HCT116 (cell line): ENCODE measurements at regions not wholly inside any gene's neighbourhood (a gene's known extent, or its start where the extent isn't known, plus 50 kb on each side); places are given as distances from the start of the nearest gene placed in this dataset.

Source experiments
- ATAC-seq: fragments of 200-7000 bp; cut with Tn5 transposase; 2 replicates; pipeline ENCODE4 v1.9.1; 2020; ENCODE audit warnings: mild to moderate bottlenecking, moderate library complexity
- BruUV-seq: library from RNA; stranded (reverse); fragments of 400-500 nt; replicated peaks from 2 replicates; lab custom pipeline; 2021; lab: Mats Ljungman, UMichigan
- CTCF ChIA-PET: fragments of 300-600 bp; sonication (Branson Sonifier 250); formaldehyde crosslinking; loops from one replicate; lab custom pipeline; 2021; ENCODE audit warnings: antibody characterized with exemption; lab: Charles Lee
- POLR2A ChIA-PET: fragments of 300-600, 350-600 bp; sonication (Branson Sonifier 250); formaldehyde crosslinking; loops from one replicate; lab custom pipeline; 2021; ENCODE audit warnings: antibody characterized with exemption; lab: Charles Lee
- RAD21 ChIA-PET, 2 experiments: fragments of 300-600 bp; sonication (Branson Sonifier 250); formaldehyde crosslinking; loops; one replicate each; lab custom pipeline; 2023; ENCODE audit warnings: low total read pairs in 2 of 2; ENCODE audit not compliant: uncharacterized antibody in 2 of 2, unreplicated experiment in 2 of 2, low non-redundant PET in 1 of 2; lab: Charles Lee
- DNase-seq: peaks from one replicate; pipeline ENCODE4 v3.0.0-alpha.2; 2010; ENCODE audit warnings: low read depth, low spot score
- H2AFZ ChIP-seq: fragments of 200-600 bp; shearing (Covaris generic), sonication (generic); 2 replicates; pipeline ENCODE4 v1.6.1; 2017; ENCODE audit warnings: low read depth, mixed run types, mixed read lengths, antibody characterized with exemption, low read length; ENCODE audit not compliant: poor library complexity, severe bottlenecking
- H3K27ac ChIP-seq: 2 replicates; pipeline ENCODE4 v1.5.1; 2012; ENCODE audit warnings: low read depth, low read length
- H3K27me3 ChIP-seq: fragments of 200-600 bp; sonication (generic); 2 replicates; pipeline ENCODE4 v1.6.1; 2016; ENCODE audit warnings: mixed run types, low read length, mixed read lengths; ENCODE audit not compliant: insufficient read depth
- H3K36me3 ChIP-seq, 2 experiments: fragments of 200-500 bp in 1 of 2; fragments of 200-600 bp in 1 of 2; sonication (Bioruptor generic) in 1 of 2; sonication (generic) in 1 of 2; 2 replicates each; pipeline versions ENCODE4 v1.5.1 to v1.6.1; 2014 to 2016; ENCODE audit warnings: low read length in 2 of 2, inconsistent platforms in 1 of 2, mixed read lengths in 1 of 2, mixed run types in 1 of 2; ENCODE audit not compliant: insufficient read depth in 2 of 2, control insufficient read depth in 1 of 2
- H3K4me1 ChIP-seq, 2 experiments: fragments of 200-600 bp in 1 of 2; sonication (generic) in 1 of 2; 2 replicates each; pipeline versions ENCODE4 v1.5.1 to v1.6.1; 2012 to 2017; ENCODE audit warnings: low read length in 2 of 2, inconsistent platforms in 1 of 2, mild to moderate bottlenecking in 1 of 2, mixed read lengths in 1 of 2, mixed run types in 1 of 2, moderate library complexity in 1 of 2; ENCODE audit not compliant: insufficient read depth in 2 of 2, control insufficient read depth in 1 of 2
- H3K4me2 ChIP-seq: fragments of 200-600 bp; sonication (generic); 2 replicates; pipeline ENCODE4 v1.6.1; 2017; ENCODE audit warnings: mixed run types, low read length, mixed read lengths
- H3K4me3 ChIP-seq, 2 experiments: fragments of 200-600 bp in 1 of 2; sonication (generic) in 1 of 2; replicated peaks in 1 of 2; 2 replicates each; pipeline ENCODE4 v1.5.1; 2011 to 2016; ENCODE audit warnings: low read length in 2 of 2, control low read depth in 1 of 2, low read depth in 1 of 2, mild to moderate bottlenecking in 1 of 2, mixed read lengths in 1 of 2, mixed run types in 1 of 2
- H3K79me2 ChIP-seq: fragments of 200-600 bp; sonication (generic); 2 replicates; pipeline ENCODE4 v1.6.1; 2017; ENCODE audit warnings: mild to moderate bottlenecking, mixed run types, low read length, moderate library complexity, mixed read lengths; ENCODE audit not compliant: insufficient read depth
- H3K9ac ChIP-seq: fragments of 200-600 bp; sonication (generic); 2 replicates; pipeline ENCODE4 v1.6.1; 2016; ENCODE audit warnings: low read length, mixed read lengths
- H3K9me2 ChIP-seq: fragments of 200-600 bp; sonication (generic), shearing (Covaris generic); 2 replicates; pipeline ENCODE4 v1.6.1; 2017; ENCODE audit warnings: mixed run types, mild to moderate bottlenecking, moderate library complexity; ENCODE audit not compliant: insufficient read depth
- H3K9me3 ChIP-seq, 2 experiments: fragments of 200-500 bp in 1 of 2; fragments of 200-600 bp in 1 of 2; sonication (Bioruptor generic) in 1 of 2; sonication (generic) in 1 of 2; 2 replicates each; pipeline ENCODE4 v1.6.1; 2014 to 2017; ENCODE audit warnings: low read length in 2 of 2, mixed read lengths in 2 of 2, inconsistent platforms in 1 of 2, low read depth in 1 of 2, mild to moderate bottlenecking in 1 of 2, mixed run types in 1 of 2, moderate library complexity in 1 of 2; ENCODE audit not compliant: control insufficient read depth in 1 of 2, insufficient read depth in 1 of 2
- H4K20me1 ChIP-seq: fragments of 200-600 bp; sonication (generic), shearing (Covaris generic); 2 replicates; pipeline ENCODE4 v1.6.1; 2017; ENCODE audit warnings: mixed run types, mild to moderate bottlenecking, moderate library complexity; ENCODE audit not compliant: insufficient read depth
- EGR1 ChIP-seq: IDR thresholded peaks from 2 replicates; pipeline ENCODE4 v1.6.1; 2012; ENCODE audit warnings: low read depth
- EZH2 ChIP-seq: fragments of 200-600 bp; sonication (generic); IDR thresholded peaks from 2 replicates; pipeline ENCODE4 v1.6.1; 2017; ENCODE audit warnings: antibody characterized with exemption, mixed run types
- REST ChIP-seq: IDR thresholded peaks from 2 replicates; pipeline ENCODE4 v1.6.1; 2012; ENCODE audit warnings: low read depth
- SP1 ChIP-seq: IDR thresholded peaks from 2 replicates; pipeline ENCODE4 v1.6.1; 2012; ENCODE audit warnings: low read depth
- intact Hi-C: fragments of 100-400 bp; cut with micrococcal nuclease; formaldehyde crosslinking; loops from 2 replicates; pipeline ENCODE4 v1.10.0; 2022

- intact Hi-C loops: no loop called here
- Histone ChIP-seq H3K27me3 (no peaks in the 10 kb centered on the region), H3K36me3 (no peaks in the 10 kb centered on the region), H3K4me3 (no peak overlapping the region), H3K4me1 (no peaks in the 10 kb centered on the region), H3K4me2 (no peak overlapping the region), H2AFZ (no peak overlapping the region), H3K9me3 (peaks cover 6 to 16% of the 10 kb centered on the region in 2 experiments; a peak in 2 of 4 replicates)
- ATAC-seq (no peak), DNase-seq (no peak)
- ChIA-PET RAD21 (no interaction called here), CTCF (no interaction called here), POLR2A (no interaction called here)
- no TSS peak for BruUV-seq
- TF ChIP-seq EZH2 (no peak), EGR1 (no peak), SP1 (no peak), REST (no peak)
- TF ChIP-seq, all 23 proteins: peak for 0
- no peaks in the 10 kb centered on the region for H3K79me2 ChIP-seq
- no peaks in the 10 kb centered on the region for H4K20me1 ChIP-seq
- H3K27ac ChIP-seq: no peak overlapping the region
- H3K9ac ChIP-seq: no peak overlapping the region
- H3K9me2 ChIP-seq: no peaks in the 10 kb centered on the region
Measured at GRCh38 chr19:31674503-31675192, 325.4 kb upstream of the TSHZ3 start.
